ENCODE measurements at regions not wholly inside any gene's neighbourhood (a gene's known extent, or its start where the extent isn't known, plus 50 kb on each side); places are given as distances from the start of the nearest gene placed in this dataset.

DNA sequence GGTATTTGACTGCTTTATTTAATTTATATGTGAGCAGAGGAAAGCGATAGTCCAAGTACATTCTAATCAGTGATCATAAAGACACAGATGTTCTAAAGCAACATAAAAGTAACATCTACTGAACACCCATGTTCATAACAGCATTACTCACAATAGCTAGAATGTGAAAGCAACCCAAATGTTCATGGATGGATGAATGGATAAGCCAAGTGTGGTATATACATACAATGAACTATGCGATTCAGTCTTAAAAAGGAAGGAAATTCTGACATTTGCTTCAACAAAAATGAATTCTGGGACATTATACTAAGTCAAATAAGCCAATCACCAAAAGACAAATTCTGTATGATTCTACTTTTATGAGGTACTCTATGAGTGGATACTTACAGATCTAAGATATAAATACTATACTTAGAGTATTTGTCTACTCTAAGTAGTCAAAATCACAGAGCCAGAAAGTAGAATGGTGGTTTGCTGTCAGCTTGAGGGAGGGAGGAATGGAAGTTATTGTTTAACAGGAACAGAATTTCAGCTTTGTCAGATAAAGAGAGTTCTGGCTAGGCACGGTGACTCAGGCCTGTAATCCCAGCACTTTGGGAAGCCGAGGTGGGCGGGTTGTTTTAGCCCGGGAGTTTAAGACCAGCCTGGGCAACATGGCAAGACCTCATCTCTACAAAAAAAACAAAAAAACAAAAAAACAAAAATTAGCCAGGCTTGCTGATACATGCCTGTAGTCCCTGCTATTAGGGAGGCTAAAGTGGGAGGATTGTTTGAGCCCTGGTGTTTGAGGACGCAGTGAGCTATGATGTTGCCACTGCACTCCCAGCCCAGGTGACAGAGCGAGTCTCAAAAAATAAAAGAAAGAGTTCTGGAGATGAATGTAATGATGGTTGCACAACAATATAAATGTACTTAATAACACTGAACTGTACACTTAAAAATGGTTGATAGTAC lies 79.7 kb upstream of the ARHGAP29 start:
- Mint-ChIP-seq H3K4me3 (no peak overlapping the region), H3K4me1 (no peaks in the 10 kb centered on the region), H3K27me3 (peaks cover 9% of the 10 kb centered on the region), H3K36me3 (no peaks in the 10 kb centered on the region), H3K27ac (no peak overlapping the region), H3K9me3 (no peaks in the 10 kb centered on the region)
- DNase-seq, result no peak

DNA sequence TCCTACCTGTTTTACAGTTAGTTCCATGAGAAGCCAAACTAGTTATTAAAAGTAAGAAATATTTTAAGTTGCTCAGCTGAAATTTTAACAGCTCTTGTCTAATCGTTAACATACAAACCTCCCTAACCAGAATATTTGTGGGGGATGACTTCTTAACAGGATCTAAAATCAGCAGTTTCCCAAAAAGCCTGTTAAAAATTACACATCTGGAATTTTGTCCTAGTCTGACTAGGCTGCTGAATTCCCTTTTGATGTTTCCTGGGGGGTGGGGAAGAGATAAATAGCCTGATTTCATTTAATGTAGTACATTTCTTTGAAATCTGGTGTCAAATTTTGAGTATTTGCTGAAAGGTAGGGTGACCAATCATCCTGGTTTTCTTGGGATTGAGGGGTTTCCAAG lies 78.8 kb upstream of the ARHGAP29 start:
- Mint-ChIP-seq H3K4me1 (no peaks in the 10 kb centered on the region), H3K36me3 (no peaks in the 10 kb centered on the region), H3K27ac (no peak overlapping the region), H3K27me3 (peaks cover 9% of the 10 kb centered on the region), H3K9me3 (no peaks in the 10 kb centered on the region), H3K4me3 (no peak overlapping the region)
- no peak for DNase-seq

GRCh38 chr1:94315552-94316116 lies 78.2 kb upstream of the ARHGAP29 start:
- Mint-ChIP-seq H3K27me3 (peaks cover 6% of the 10 kb centered on the region), H3K36me3 (no peaks in the 10 kb centered on the region), H3K4me3 (no peak overlapping the region), H3K4me1 (no peaks in the 10 kb centered on the region), H3K9me3 (no peaks in the 10 kb centered on the region), H3K27ac (no peak overlapping the region)
- no peak for DNase-seq

DNA sequence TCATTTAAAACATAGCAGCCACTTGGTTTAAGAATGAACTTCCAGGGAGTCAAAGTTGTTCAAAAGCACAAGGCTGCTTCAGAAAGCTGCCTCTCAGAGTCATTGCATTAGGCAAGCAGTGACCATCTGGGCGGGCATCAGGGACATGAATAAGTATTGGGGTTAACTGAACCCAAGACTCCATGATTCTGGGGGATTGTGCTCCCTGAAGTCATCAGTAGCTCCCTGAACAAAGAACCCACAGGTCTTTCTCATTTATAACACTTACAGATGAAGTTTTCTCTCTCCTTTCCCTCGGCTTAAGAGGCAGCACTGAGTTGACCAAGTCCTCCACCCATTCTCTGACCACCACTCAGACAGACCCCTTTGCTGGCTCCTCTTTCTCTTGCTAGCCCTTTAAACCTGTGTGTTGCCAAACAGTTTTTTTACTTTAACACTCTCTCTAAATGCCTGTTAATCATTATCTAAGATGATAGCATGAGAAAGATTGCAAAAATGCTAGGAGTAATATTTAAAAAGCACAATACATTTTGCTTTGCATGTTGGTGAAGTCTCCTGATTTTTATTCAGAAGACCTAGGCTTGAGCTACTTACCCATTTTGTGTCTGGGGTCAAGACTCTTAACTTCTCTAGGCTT lies 77.0 kb upstream of the ARHGAP29 start:
- H3K4me3 Mint-ChIP-seq, result no peak overlapping the region
- H3K36me3 Mint-ChIP-seq, result no peaks in the 10 kb centered on the region
- peaks cover under 1% of the 10 kb centered on the region for H3K27me3 Mint-ChIP-seq
- H3K27ac Mint-ChIP-seq, result no peak overlapping the region
- no peak for DNase-seq
- no peaks in the 10 kb centered on the region for H3K9me3 Mint-ChIP-seq
- no peaks in the 10 kb centered on the region for H3K4me1 Mint-ChIP-seq

DNA sequence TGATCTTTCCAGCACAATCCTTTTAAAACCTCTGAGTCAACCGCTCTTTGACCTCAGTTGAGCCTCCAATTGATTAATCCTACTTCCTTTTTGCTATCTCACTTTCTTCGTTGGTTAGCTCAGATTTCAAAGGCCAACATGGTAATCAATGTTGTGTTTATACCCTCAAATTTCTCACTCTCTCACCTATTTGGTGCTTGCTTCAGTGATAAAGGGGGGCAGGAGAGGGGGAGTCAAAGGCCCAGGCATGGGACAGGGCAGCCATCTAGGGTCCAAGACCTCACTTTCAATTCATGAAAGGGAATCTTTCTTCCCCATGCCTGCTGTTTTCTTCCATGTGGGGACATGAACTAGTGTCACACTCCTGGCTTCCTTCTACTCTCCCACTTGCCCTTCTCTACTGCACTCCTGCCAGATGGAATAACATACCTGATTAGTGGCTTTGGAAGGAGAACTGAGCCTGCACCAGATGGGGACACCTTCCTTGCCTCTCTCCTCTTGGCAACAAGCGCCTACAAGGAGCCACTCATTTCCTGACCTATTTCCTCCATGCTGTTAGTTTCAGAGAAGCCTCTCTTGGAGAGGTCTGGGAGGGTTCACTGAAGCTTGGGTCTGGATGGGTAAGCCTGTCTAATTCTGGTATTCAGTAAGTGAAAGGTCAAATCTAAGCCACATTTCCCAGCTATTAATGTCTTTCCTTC lies 73.3 kb upstream of the ARHGAP29 start:
- H3K4me1 Mint-ChIP-seq, result no peaks in the 10 kb centered on the region
- no peak overlapping the region for H3K4me3 Mint-ChIP-seq
- no peaks in the 10 kb centered on the region for H3K9me3 Mint-ChIP-seq
- no peak overlapping the region for H3K27ac Mint-ChIP-seq
- DNase-seq, result no peak
- no peaks in the 10 kb centered on the region for H3K36me3 Mint-ChIP-seq
- H3K27me3 Mint-ChIP-seq, result no peaks in the 10 kb centered on the region

- H3K27ac Mint-ChIP-seq, result no peak overlapping the region
- no peaks in the 10 kb centered on the region for H3K9me3 Mint-ChIP-seq
- DNase-seq, result no peak
- no peaks in the 10 kb centered on the region for H3K36me3 Mint-ChIP-seq
- peaks cover 4% of the 10 kb centered on the region for H3K27me3 Mint-ChIP-seq
- no peaks in the 10 kb centered on the region for H3K4me1 Mint-ChIP-seq
- no peak overlapping the region for H3K4me3 Mint-ChIP-seq
Measured at GRCh38 chr1:94309829-94310569, 72.6 kb upstream of the ARHGAP29 start.

DNA sequence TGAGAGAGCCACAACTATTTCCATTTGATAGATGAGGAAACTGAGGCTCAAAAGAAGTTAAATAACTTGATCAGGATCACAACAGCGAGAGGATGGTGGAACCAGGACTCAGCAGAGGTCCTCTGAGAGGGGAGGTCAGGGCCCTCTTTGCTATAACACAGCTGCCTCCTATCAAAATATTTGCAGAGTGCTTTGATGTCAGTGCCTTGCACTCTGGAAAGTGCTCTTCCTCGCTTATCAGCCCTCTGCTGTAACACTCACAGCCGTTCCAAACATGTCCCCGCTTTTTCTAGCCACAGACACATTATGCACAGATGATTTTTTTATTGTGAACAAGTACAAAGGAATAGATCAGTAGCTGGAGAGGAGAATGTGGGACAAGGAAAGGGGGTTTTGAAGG lies 71.8 kb upstream of the ARHGAP29 start:
- Mint-ChIP-seq H3K4me1 (no peaks in the 10 kb centered on the region), H3K27ac (no peak overlapping the region), H3K4me3 (no peak overlapping the region), H3K9me3 (no peaks in the 10 kb centered on the region), H3K27me3 (peaks cover 10% of the 10 kb centered on the region), H3K36me3 (no peaks in the 10 kb centered on the region)
- DNase-seq, result no peak

DNA sequence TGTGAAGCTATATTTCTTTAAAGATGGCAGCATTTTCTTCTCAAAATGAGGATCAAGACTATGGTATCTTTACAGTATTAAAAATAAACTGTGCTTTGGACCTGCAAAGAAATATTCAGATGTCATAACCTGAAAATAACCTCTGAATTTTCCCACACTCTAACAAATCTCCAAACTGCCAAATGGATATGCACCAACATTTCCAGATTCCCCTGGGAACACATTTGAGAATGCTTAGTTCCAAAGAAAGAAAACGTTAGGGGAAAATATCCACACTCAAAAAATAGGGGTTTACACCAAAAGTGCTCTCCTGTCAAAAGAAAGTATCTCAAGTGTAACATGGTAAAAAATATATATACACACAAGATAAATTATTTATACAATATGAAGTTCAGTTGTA lies 69.1 kb upstream of the ARHGAP29 start:
- peaks cover 24% of the 10 kb centered on the region for H3K27me3 Mint-ChIP-seq

GRCh38 chr1:94305704-94306103 lies 68.3 kb upstream of the ARHGAP29 start:
- Mint-ChIP-seq H3K27ac (no peak overlapping the region), H3K27me3 (peaks cover 24% of the 10 kb centered on the region), H3K4me3 (no peak overlapping the region), H3K4me1 (no peaks in the 10 kb centered on the region), H3K36me3 (no peaks in the 10 kb centered on the region), H3K9me3 (no peaks in the 10 kb centered on the region)
- DNase-seq, result no peak

More for the DNA sequence above, 69.1 kb upstream of the ARHGAP29 start:
- Mint-ChIP-seq H3K9me3 (no peaks in the 10 kb centered on the region), H3K27ac (no peak overlapping the region), H3K36me3 (no peaks in the 10 kb centered on the region), H3K4me1 (no peaks in the 10 kb centered on the region), H3K4me3 (no peak overlapping the region)
- no peak for DNase-seq

DNA sequence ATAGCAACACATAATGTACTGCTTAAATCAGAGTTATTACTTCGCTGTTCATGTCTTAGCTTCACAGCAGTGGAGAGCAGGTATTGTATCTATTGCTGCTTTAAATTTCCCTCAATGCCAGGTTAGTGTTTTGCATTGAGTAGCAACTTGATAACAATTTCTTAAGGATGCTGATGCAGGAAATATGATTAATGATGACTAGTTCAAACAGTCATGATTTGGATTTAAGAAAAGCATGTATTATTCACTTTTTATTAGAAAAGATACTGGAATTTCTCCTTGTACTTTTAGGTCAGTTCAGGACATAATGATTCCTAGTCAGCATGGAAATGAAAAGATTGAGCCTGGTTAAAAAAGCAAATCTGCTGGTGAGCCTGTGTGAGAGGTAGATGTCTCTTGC lies 67.2 kb upstream of the ARHGAP29 start:
- Mint-ChIP-seq H3K4me3 (no peak overlapping the region), H3K27me3 (peaks cover 27% of the 10 kb centered on the region), H3K9me3 (no peaks in the 10 kb centered on the region), H3K4me1 (no peaks in the 10 kb centered on the region), H3K27ac (no peak overlapping the region), H3K36me3 (no peaks in the 10 kb centered on the region)
- DNase-seq, result no peak

- Mint-ChIP-seq H3K36me3 (no peaks in the 10 kb centered on the region), H3K27ac (no peak overlapping the region), H3K4me1 (no peaks in the 10 kb centered on the region), H3K27me3 (peaks cover 27% of the 10 kb centered on the region), H3K4me3 (no peak overlapping the region), H3K9me3 (no peaks in the 10 kb centered on the region)
- no peak for DNase-seq
Measured at GRCh38 chr1:94303005-94303404, 65.6 kb upstream of the ARHGAP29 start.

GRCh38 chr1:94302497-94302896 lies 65.1 kb upstream of the ARHGAP29 start:
- DNase-seq, result no peak
- no peaks in the 10 kb centered on the region for H3K4me1 Mint-ChIP-seq
- H3K27me3 Mint-ChIP-seq, result peaks cover 27% of the 10 kb centered on the region
- no peaks in the 10 kb centered on the region for H3K9me3 Mint-ChIP-seq
- H3K36me3 Mint-ChIP-seq, result no peaks in the 10 kb centered on the region
- H3K27ac Mint-ChIP-seq, result no peak overlapping the region
- no peak overlapping the region for H3K4me3 Mint-ChIP-seq

DNA sequence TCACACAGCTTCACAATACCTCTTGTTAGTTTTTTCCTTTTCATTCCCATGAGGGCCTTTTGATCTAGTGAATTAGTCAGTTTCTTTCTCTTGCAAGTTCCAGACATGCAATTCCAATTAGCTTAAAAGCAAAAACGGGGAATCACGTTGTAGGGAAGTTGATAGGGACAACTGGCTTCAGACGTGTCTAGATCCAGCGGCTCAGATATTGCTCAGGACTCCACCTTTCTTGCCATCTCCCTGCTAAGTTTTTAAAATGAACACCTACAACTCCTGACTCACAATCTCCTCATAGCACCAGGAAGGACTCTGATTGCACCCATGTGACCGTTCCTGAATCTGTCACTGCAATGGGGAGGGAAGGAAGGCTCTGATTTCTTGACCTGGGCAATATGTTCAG lies 63.8 kb upstream of the ARHGAP29 start:
- Mint-ChIP-seq H3K4me3 (no peak overlapping the region), H3K9me3 (no peaks in the 10 kb centered on the region), H3K36me3 (no peaks in the 10 kb centered on the region), H3K4me1 (no peaks in the 10 kb centered on the region), H3K27ac (no peak overlapping the region), H3K27me3 (peaks cover 27% of the 10 kb centered on the region)
- DNase-seq, result no peak

DNA sequence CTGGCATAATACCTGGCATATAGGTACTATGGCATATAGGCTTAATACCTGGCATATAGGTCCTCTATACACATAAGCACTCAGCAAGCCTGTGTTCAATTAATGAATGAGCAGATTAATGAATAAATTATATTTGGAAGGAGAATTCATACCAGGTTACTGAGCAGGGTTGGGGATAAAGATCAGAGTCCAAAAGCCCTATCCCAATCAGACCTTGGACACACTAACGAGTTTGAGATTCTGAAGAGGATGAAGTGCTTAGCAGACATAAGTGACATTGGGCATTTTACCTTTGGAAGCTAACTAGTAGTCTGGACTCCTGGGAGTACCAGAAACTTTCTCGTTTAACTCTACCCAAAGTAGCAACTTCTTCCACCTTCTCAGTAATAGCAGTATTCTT lies 63.3 kb upstream of the ARHGAP29 start:
- Mint-ChIP-seq H3K4me1 (no peaks in the 10 kb centered on the region), H3K36me3 (no peaks in the 10 kb centered on the region), H3K4me3 (no peak overlapping the region), H3K9me3 (no peaks in the 10 kb centered on the region), H3K27me3 (peaks cover 27% of the 10 kb centered on the region), H3K27ac (no peak overlapping the region)
- no peak for DNase-seq
